ENCODE measurements at regions not wholly inside any gene's neighbourhood (a gene's known extent, or its start where the extent isn't known, plus 50 kb on each side); places are given as distances from the start of the nearest gene placed in this dataset.

- no peak overlapping the region for H3K27ac ChIP-seq (ENCODE audit: low read length in 2 of 2)
- H2AFZ ChIP-seq (ENCODE audit: insufficient read depth, low read depth, low read length, poor library complexity, severe bottlenecking): no peak overlapping the region
- H3K79me2 ChIP-seq (ENCODE audit: control insufficient read depth, insufficient read depth, low read length): no peaks in the 10 kb centered on the region
- H3K27me3 Mint-ChIP-seq: no peaks in the 10 kb centered on the region
- no peaks in the 10 kb centered on the region for H3K36me3 ChIP-seq (replicated peaks in 1 of 2; ENCODE audit: control extremely low read depth in 1 of 2, control insufficient read depth in 1 of 2, extremely low read depth in 1 of 2, insufficient read depth in 2 of 2, low read length in 1 of 2)
- peak; percentile 11 for ATAC-seq (ENCODE audit: low read depth)
- no peaks in the 10 kb centered on the region for H3K9me3 Mint-ChIP-seq (ENCODE audit: insufficient read depth)
- no peak for DNase-seq
- no peak for TF ChIP-seq CTCF (IDR thresholded peaks at IDR 0.05)
- TF ChIP-seq EZH2 (IDR thresholded peaks at IDR 0.05; ENCODE audit: borderline replicate concordance, insufficient read depth, low read depth, low read length, poor library complexity, severe bottlenecking): no peak
- H4K20me1 ChIP-seq (ENCODE audit: control insufficient read depth, insufficient read depth, low read length, poor library complexity, severe bottlenecking): no peaks in the 10 kb centered on the region
- peak overlapping the region; percentile 71 for H3K4me3 Mint-ChIP-seq
- H3K9me3 ChIP-seq (ENCODE audit: control extremely low read depth in 1 of 3, control insufficient read depth in 2 of 3, insufficient read depth in 1 of 3, low read length in 2 of 3): no peaks in the 10 kb centered on the region
- H3K4me1 Mint-ChIP-seq: peaks cover 48% of the 10 kb centered on the region
- H3K4me3 ChIP-seq (ENCODE audit: control extremely low read depth in 1 of 5, extremely low read depth in 1 of 5, insufficient read depth in 1 of 5, low read depth in 2 of 5, low read length in 4 of 5): no peak overlapping the region
- peak overlapping the region; percentile 79 for H3K27ac Mint-ChIP-seq
- POLR2A ChIA-PET: no interaction called here
- H3K27me3 ChIP-seq (replicated peaks in 1 of 4; ENCODE audit: control extremely low read depth in 1 of 4, control insufficient read depth in 3 of 4, insufficient read depth in 4 of 4, low read length in 3 of 4): no peaks in the 10 kb centered on the region
- CTCF ChIA-PET: interaction anchor here (0.6 to 1.7 kb wide), 6 partner anchors 24 to 602 kb away, joined by 3 to 6 read pairs (median 3); no protein-coding TSS in a partner anchor
- 23% methylated on average over 2 of the region's 5 CpGs for WGBS (ENCODE audit: insufficient coverage)
- H3K4me1 ChIP-seq (ENCODE audit: control insufficient read depth in 2 of 2, insufficient read depth in 2 of 2, low read length in 2 of 2): peaks cover 21 to 37% of the 10 kb centered on the region in 2 donors
- H3K4me2 ChIP-seq (replicated peaks; ENCODE audit: low read depth, low read length, poor library complexity, severe bottlenecking): peak overlapping the region; percentile 40
- intact Hi-C loops (cut with micrococcal nuclease): loop anchor here (1.0 kb wide), 1 partner anchor 24 kb away; no protein-coding TSS in a partner anchor
- no peak overlapping the region for H3K9ac ChIP-seq (ENCODE audit: low read length)
These were observed 107.9 kb downstream of the VPREB1 start for GRCh38 chr22:22352371-22352999.

- no peak overlapping the region for H3K9ac ChIP-seq (ENCODE audit: low read length)
- no peaks in the 10 kb centered on the region for H3K36me3 ChIP-seq (replicated peaks in 1 of 2; ENCODE audit: control extremely low read depth in 1 of 2, control insufficient read depth in 1 of 2, extremely low read depth in 1 of 2, insufficient read depth in 2 of 2, low read length in 1 of 2)
- Mint-ChIP-seq H3K4me1 (peaks cover 61% of the 10 kb centered on the region), H3K27me3 (no peaks in the 10 kb centered on the region), H3K9me3 (ENCODE audit: insufficient read depth) (peaks cover 4% of the 10 kb centered on the region), H3K4me3 (no peak overlapping the region), H3K27ac (peak overlapping the region; percentile 50)
- H3K27me3 ChIP-seq (replicated peaks in 1 of 4; ENCODE audit: control extremely low read depth in 1 of 4, control insufficient read depth in 3 of 4, insufficient read depth in 4 of 4, low read length in 3 of 4): no peaks in the 10 kb centered on the region
- H3K79me2 ChIP-seq (ENCODE audit: control insufficient read depth, insufficient read depth, low read length): no peaks in the 10 kb centered on the region
- TF ChIP-seq EZH2 (IDR thresholded peaks at IDR 0.05; ENCODE audit: borderline replicate concordance, insufficient read depth, low read depth, low read length, poor library complexity, severe bottlenecking) (no peak), CTCF (IDR thresholded peaks at IDR 0.05) (no peak)
- H2AFZ ChIP-seq (ENCODE audit: insufficient read depth, low read depth, low read length, poor library complexity, severe bottlenecking): no peak overlapping the region
- 96% methylated on average over 4 of the region's 9 CpGs for WGBS (ENCODE audit: insufficient coverage)
- no peaks in the 10 kb centered on the region for H4K20me1 ChIP-seq (ENCODE audit: control insufficient read depth, insufficient read depth, low read length, poor library complexity, severe bottlenecking)
- peaks cover 32 to 52% of the 10 kb centered on the region in 2 donors for H3K4me1 ChIP-seq (ENCODE audit: control insufficient read depth in 2 of 2, insufficient read depth in 2 of 2, low read length in 2 of 2)
- POLR2A ChIA-PET: no interaction called here
- H3K27ac ChIP-seq (ENCODE audit: low read length in 2 of 2): no peak overlapping the region
- intact Hi-C loops (cut with micrococcal nuclease): loop anchor here (5.0 kb wide), 3 partner anchors 67 to 323 kb away; no protein-coding TSS in a partner anchor
- CTCF ChIA-PET: interaction anchor here (0.9 to 3.8 kb wide), 8 partner anchors 11 to 325 kb away, joined by 3 to 22 read pairs (median 6); no protein-coding TSS in a partner anchor
- no peak overlapping the region for H3K4me2 ChIP-seq (replicated peaks; ENCODE audit: low read depth, low read length, poor library complexity, severe bottlenecking)
- no peak overlapping the region for H3K4me3 ChIP-seq (ENCODE audit: control extremely low read depth in 1 of 5, extremely low read depth in 1 of 5, insufficient read depth in 1 of 5, low read depth in 2 of 5, low read length in 4 of 5)
- ATAC-seq (ENCODE audit: low read depth) (no peak), DNase-seq (no peak)
- H3K9me3 ChIP-seq (ENCODE audit: control extremely low read depth in 1 of 3, control insufficient read depth in 2 of 3, insufficient read depth in 1 of 3, low read length in 2 of 3): peaks cover 0 to 3% (median 2%) of the 10 kb centered on the region in 3 donors
These were observed 110.7 kb downstream of the VPREB1 start for GRCh38 chr22:22355096-22355834.
